ENCODE measurements at regions not wholly inside any gene's neighbourhood (a gene's known extent, or its start where the extent isn't known, plus 50 kb on each side); places are given as distances from the start of the nearest gene placed in this dataset.

- no peak for TF ChIP-seq POLR2AphosphoS5 (IDR thresholded peaks at IDR 0.05)
- peak in 1 of 3 donors; percentile 32 for TF ChIP-seq CTCF (IDR thresholded peaks at IDR 0.05)
- TF ChIP-seq POLR2A (IDR thresholded peaks at IDR 0.05) = no peak
Observed at GRCh38 chr12:111156304-111156703, 212.6 kb downstream of the PHETA1 start.

Measured in breast epithelium (tissue), 3 donors.